CD14-positive monocyte (primary cell): ENCODE measurements at regions not wholly inside any gene's neighbourhood (a gene's known extent, or its start where the extent isn't known, plus 50 kb on each side); places are given as distances from the start of the nearest gene placed in this dataset.

ENCODE experiments used
- DNase-seq, 3 donors: peaks; one replicate each; pipeline ENCODE4 v3.0.0-alpha.2; 2011 to 2022
- H2AFZ ChIP-seq: 2 replicates; pipeline ENCODE4 v1.6.0; 2012; ENCODE audit warnings: mild to moderate bottlenecking, low read depth, low read length, inconsistent platforms; ENCODE audit not compliant: insufficient read depth, poor library complexity, severe bottlenecking
- H3K27ac ChIP-seq, 2 donors: 1 replicate in 1 of 2; 2 replicates in 1 of 2; pipeline ENCODE4 v1.5.1; 2012 to 2013; ENCODE audit warnings: low read length in 2 of 2, control low read depth in 1 of 2, inconsistent platforms in 1 of 2, low read depth in 1 of 2, mild to moderate bottlenecking in 1 of 2
- H3K27me3 ChIP-seq, 2 donors: one replicate each; pipeline versions ENCODE4 v1.6.0 to v1.6.1; 2011 to 2013; ENCODE audit warnings: low read length in 2 of 2; ENCODE audit not compliant: control insufficient read depth in 2 of 2, insufficient read depth in 2 of 2
- H3K36me3 ChIP-seq, 2 donors: replicated peaks in 1 of 2; 1 replicate in 1 of 2; 2 replicates in 1 of 2; pipeline versions ENCODE4 v1.5.1 to v1.6.1; 2012 to 2013; ENCODE audit warnings: low read length in 2 of 2, control low read depth in 1 of 2, inconsistent platforms in 1 of 2, mild to moderate bottlenecking in 1 of 2; ENCODE audit not compliant: insufficient read depth in 2 of 2, control insufficient read depth in 1 of 2
- H3K4me1 ChIP-seq, 2 donors: 1 replicate in 1 of 2; 2 replicates in 1 of 2; pipeline versions ENCODE4 v1.5.1 to v1.6.1; 2012 to 2013; ENCODE audit warnings: low read length in 2 of 2, control low read depth in 1 of 2, inconsistent platforms in 1 of 2, mild to moderate bottlenecking in 1 of 2, moderate library complexity in 1 of 2; ENCODE audit not compliant: insufficient read depth in 2 of 2, control insufficient read depth in 1 of 2
- H3K4me2 ChIP-seq: replicated peaks from 2 replicates; pipeline ENCODE3; 2012; ENCODE audit warnings: low read length, moderate library complexity, mild to moderate bottlenecking; ENCODE audit not compliant: poor library complexity, severe bottlenecking; ENCODE audit errors: extremely low read depth
- H3K4me3 ChIP-seq, 3 experiments: fragments of 200-600 bp in 1 of 3; sonication (generic) in 1 of 3; replicated peaks in 1 of 3; 1 replicate in 2 of 3; 2 replicates in 1 of 3; pipeline ENCODE4 v1.5.1; 2011 to 2013; ENCODE audit warnings: low read length in 3 of 3, mild to moderate bottlenecking in 3 of 3, control low read depth in 2 of 3, low read depth in 2 of 3, inconsistent platforms in 1 of 3, moderate library complexity in 1 of 3
- H3K79me2 ChIP-seq: 2 replicates; pipeline ENCODE4 v1.6.0; 2012; ENCODE audit warnings: mild to moderate bottlenecking, control low read depth, inconsistent platforms, low read length, moderate library complexity; ENCODE audit not compliant: insufficient read depth
- H3K9ac ChIP-seq: 2 replicates; pipeline ENCODE4 v1.6.0; 2017; ENCODE audit warnings: low read length, mild to moderate bottlenecking; ENCODE audit not compliant: insufficient read depth, poor library complexity, severe bottlenecking
- H3K9me3 ChIP-seq, 2 donors: replicated peaks in 1 of 2; 1 replicate in 1 of 2; 2 replicates in 1 of 2; pipeline versions ENCODE4 v1.5.1 to v1.6.1; 2012 to 2013; ENCODE audit warnings: low read length in 2 of 2, control low read depth in 1 of 2; ENCODE audit not compliant: control insufficient read depth in 1 of 2, insufficient read depth in 1 of 2
- H4K20me1 ChIP-seq: 2 replicates; pipeline ENCODE4 v1.6.0; 2012; ENCODE audit warnings: mild to moderate bottlenecking, low read length, control low read depth, moderate library complexity; ENCODE audit not compliant: insufficient read depth
- H3K27ac Mint-ChIP-seq, 7 donors: one replicate each; pipeline ENCODE4 v1.8.0; 2020; ENCODE audit warnings: mild to moderate bottlenecking in 7 of 7, mixed read lengths in 7 of 7, moderate library complexity in 6 of 7, inconsistent platforms in 2 of 7
- H3K27me3 Mint-ChIP-seq, 3 donors: one replicate each; pipeline ENCODE4 v1.8.0; 2021 to 2022; ENCODE audit warnings: low read depth in 3 of 3, mild to moderate bottlenecking in 3 of 3, mixed read lengths in 3 of 3, moderate library complexity in 3 of 3, inconsistent platforms in 1 of 3
- H3K36me3 Mint-ChIP-seq, 2 donors: one replicate each; pipeline ENCODE4 v1.8.0; 2020; ENCODE audit warnings: mixed read lengths in 2 of 2, inconsistent platforms in 1 of 2, mild to moderate bottlenecking in 1 of 2
- H3K4me1 Mint-ChIP-seq: one replicate; pipeline ENCODE4 v1.8.0; 2020; ENCODE audit warnings: mild to moderate bottlenecking, mixed read lengths
- H3K4me3 Mint-ChIP-seq, 2 donors: one replicate each; pipeline ENCODE4 v1.8.0; 2020; ENCODE audit warnings: mild to moderate bottlenecking in 2 of 2, mixed read lengths in 2 of 2, moderate library complexity in 1 of 2
- H3K9me3 Mint-ChIP-seq, 7 donors: one replicate each; pipeline ENCODE4 v1.8.0; 2020 to 2022; ENCODE audit warnings: mixed read lengths in 7 of 7, mild to moderate bottlenecking in 6 of 7, moderate library complexity in 6 of 7, inconsistent platforms in 2 of 7
- WGBS: methylation state at CpG from one replicate; pipeline ENCODE4 v1.1.5; 2013; ENCODE audit warnings: missing lambda C conversion rate; ENCODE audit not compliant: insufficient coverage; 5-methylcytosine and 5-hydroxymethylcytosine counted together
- intact Hi-C, 2 donors: fragments of 100-400 bp; cut with micrococcal nuclease; formaldehyde crosslinking; loops; one replicate each; pipeline versions ENCODE4 v1.15.0 to v1.15.1; 2023
- TF ChIP-seq, protein P1 (sequence below): fragments of 200-600 bp; IDR thresholded peaks from one replicate; pipeline ENCODE4 v1.8.0; 2022; ENCODE audit warnings: antibody characterized with exemption, mild to moderate bottlenecking

GRCh38 chr3:168914662-168915061 is 748.9 kb downstream of the MECOM start:
- H3K27me3 ChIP-seq = no peaks in the 10 kb centered on the region
- no peaks in the 10 kb centered on the region for H3K9me3 ChIP-seq
- H3K36me3 ChIP-seq = no peaks in the 10 kb centered on the region
- H3K9ac ChIP-seq = no peak overlapping the region
- no peak overlapping the region for H3K27ac Mint-ChIP-seq
- no peak overlapping the region for H3K27ac ChIP-seq
- intact Hi-C loops = no loop called here
- whole genome bisulfite sequencing = no CpG with 5 or more reads among the region's 1 CpG
- no peaks in the 10 kb centered on the region for H4K20me1 ChIP-seq
- no peak overlapping the region for H3K4me3 Mint-ChIP-seq
- peaks cover 0 to 2% (median 0%) of the 10 kb centered on the region in 7 donors for H3K9me3 Mint-ChIP-seq
- no peak for DNase-seq
- H3K79me2 ChIP-seq = no peaks in the 10 kb centered on the region
- H3K4me1 Mint-ChIP-seq = no peaks in the 10 kb centered on the region
- H3K27me3 Mint-ChIP-seq = no peaks in the 10 kb centered on the region
- no peak overlapping the region for H3K4me2 ChIP-seq
- no peak overlapping the region for H3K4me3 ChIP-seq
- TF ChIP-seq, protein P1, sequence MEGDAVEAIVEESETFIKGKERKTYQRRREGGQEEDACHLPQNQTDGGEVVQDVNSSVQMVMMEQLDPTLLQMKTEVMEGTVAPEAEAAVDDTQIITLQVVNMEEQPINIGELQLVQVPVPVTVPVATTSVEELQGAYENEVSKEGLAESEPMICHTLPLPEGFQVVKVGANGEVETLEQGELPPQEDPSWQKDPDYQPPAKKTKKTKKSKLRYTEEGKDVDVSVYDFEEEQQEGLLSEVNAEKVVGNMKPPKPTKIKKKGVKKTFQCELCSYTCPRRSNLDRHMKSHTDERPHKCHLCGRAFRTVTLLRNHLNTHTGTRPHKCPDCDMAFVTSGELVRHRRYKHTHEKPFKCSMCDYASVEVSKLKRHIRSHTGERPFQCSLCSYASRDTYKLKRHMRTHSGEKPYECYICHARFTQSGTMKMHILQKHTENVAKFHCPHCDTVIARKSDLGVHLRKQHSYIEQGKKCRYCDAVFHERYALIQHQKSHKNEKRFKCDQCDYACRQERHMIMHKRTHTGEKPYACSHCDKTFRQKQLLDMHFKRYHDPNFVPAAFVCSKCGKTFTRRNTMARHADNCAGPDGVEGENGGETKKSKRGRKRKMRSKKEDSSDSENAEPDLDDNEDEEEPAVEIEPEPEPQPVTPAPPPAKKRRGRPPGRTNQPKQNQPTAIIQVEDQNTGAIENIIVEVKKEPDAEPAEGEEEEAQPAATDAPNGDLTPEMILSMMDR = no peak
- no peak overlapping the region for H2AFZ ChIP-seq
- H3K4me1 ChIP-seq = no peaks in the 10 kb centered on the region
- no peaks in the 10 kb centered on the region for H3K36me3 Mint-ChIP-seq

DNA sequence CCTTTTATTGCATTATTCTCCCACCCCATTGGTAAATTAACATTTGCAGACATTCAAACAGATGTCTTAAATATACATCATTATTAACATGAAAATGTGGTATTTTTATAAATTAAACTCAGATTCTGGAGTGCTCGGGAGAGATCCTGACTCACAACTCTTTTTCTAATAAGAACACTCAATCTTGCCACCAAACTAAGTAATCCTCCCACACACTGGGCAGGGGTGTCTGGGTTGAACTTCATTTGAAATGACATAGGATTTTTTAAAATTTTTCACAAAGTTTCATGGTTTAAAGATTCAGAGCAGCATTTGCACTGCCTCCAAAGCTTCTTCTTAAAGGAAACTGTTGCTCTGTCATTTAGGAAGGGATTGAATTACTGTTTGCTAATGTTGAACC is 754.3 kb downstream of the MECOM start:
- H2AFZ ChIP-seq = no peak overlapping the region

More for the DNA sequence above, 754.3 kb downstream of the MECOM start:
- TF ChIP-seq, protein P1 = no peak
- no peak overlapping the region for H3K27ac Mint-ChIP-seq
- peaks cover 0 to 2% (median 0%) of the 10 kb centered on the region in 7 donors for H3K9me3 Mint-ChIP-seq
- intact Hi-C loops = no loop called here
- no peaks in the 10 kb centered on the region for H3K4me1 ChIP-seq
- no peak overlapping the region for H3K4me2 ChIP-seq
- no peaks in the 10 kb centered on the region for H4K20me1 ChIP-seq
- no peak for DNase-seq
- no peaks in the 10 kb centered on the region for H3K27me3 Mint-ChIP-seq
- no peaks in the 10 kb centered on the region for H3K36me3 Mint-ChIP-seq
- H3K27me3 ChIP-seq = no peaks in the 10 kb centered on the region
- H3K4me1 Mint-ChIP-seq = no peaks in the 10 kb centered on the region
- no peaks in the 10 kb centered on the region for H3K9me3 ChIP-seq
- H3K4me3 ChIP-seq = no peak overlapping the region
- no peak overlapping the region for H3K27ac ChIP-seq
- no peak overlapping the region for H3K4me3 Mint-ChIP-seq
- no peaks in the 10 kb centered on the region for H3K36me3 ChIP-seq
- no peak overlapping the region for H3K9ac ChIP-seq
- no peaks in the 10 kb centered on the region for H3K79me2 ChIP-seq
- WGBS = no CpG with 5 or more reads among the region's 1 CpG
